NCI-H526 treated with DMSO at 0.1 percent for 48 hours (cell line): ENCODE measurements at regions not wholly inside any gene's neighbourhood (a gene's known extent, or its start where the extent isn't known, plus 50 kb on each side); places are given as distances from the start of the nearest gene placed in this dataset.
"Not testable (repeated sequence)": the region's sequence is repeated elsewhere in the genome, so short reads cannot be mapped to it uniquely, and the experiment has no call there.

Source experiments
- DNase-seq: peaks from one replicate; lab custom pipeline; 2025; lab: John Stamatoyannopoulos, UW

- DNase-seq, result no peak
Observed at GRCh38 chr1:47594627-47595026, 156.8 kb downstream of the FOXD2 start.

GRCh38 chr1:47596328-47596727 is 158.5 kb downstream of the FOXD2 start:
- DNase-seq, result no peak

DNA sequence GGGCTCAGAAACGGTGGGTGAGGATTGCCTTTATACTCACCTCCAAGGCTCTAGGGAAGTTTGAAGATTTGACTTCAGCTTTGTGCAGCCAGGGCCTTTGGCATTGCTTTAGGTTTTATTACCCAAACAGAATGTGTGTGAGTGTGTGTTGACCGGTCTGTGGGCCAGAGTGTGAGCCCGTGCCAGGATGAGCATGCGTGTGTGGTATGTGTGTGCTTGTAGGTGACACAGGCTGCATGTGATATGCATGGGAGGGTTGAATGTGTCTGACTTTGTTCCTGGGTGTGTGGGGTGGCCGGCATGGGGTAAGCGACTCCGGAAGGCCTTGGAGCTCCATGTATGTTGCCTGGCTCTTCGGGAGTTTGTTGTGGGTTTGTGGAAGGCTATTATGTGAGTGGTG is 160.5 kb downstream of the FOXD2 start:
- DNase-seq, result no peak

DNA sequence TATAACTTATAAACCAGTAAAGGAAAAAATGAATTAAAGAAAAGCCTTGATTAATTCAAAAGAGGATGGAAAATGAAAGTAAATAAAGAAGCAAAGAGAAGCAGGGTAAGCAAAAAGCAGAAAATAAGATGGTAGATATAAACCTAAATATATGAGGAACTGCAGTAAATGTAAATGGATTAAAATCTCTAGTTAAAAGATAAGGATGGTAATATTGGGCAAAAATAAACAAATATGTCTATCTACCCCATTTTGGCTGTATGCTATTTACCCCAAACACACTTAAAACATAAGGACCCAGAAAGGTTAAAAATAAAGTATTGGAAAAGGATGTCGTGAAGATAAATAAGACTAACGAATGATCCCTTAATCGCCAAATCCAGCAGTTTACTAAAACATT is 161.9 kb downstream of the FOXD2 start:
- no peak for DNase-seq

GRCh38 chr1:47602491-47602890 is 164.6 kb downstream of the FOXD2 start:
- DNase-seq, result not testable (repeated sequence)

GRCh38 chr1:47604869-47605268 is 167.0 kb downstream of the FOXD2 start:
- DNase-seq, result not testable (repeated sequence)

GRCh38 chr1:47608296-47608875 is 170.5 kb downstream of the FOXD2 start:
- no peak for DNase-seq

GRCh38 chr1:47611992-47612391 is 174.1 kb downstream of the FOXD2 start:
- no peak for DNase-seq

GRCh38 chr1:47612819-47613218 is 175.0 kb downstream of the FOXD2 start:
- no peak for DNase-seq

GRCh38 chr1:47616036-47616435 is 178.2 kb downstream of the FOXD2 start:
- no peak for DNase-seq

GRCh38 chr1:47616906-47617305 is 179.1 kb downstream of the FOXD2 start:
- no peak for DNase-seq

GRCh38 chr1:47617381-47618221 is 179.8 kb downstream of the FOXD2 start:
- no peak for DNase-seq

DNA sequence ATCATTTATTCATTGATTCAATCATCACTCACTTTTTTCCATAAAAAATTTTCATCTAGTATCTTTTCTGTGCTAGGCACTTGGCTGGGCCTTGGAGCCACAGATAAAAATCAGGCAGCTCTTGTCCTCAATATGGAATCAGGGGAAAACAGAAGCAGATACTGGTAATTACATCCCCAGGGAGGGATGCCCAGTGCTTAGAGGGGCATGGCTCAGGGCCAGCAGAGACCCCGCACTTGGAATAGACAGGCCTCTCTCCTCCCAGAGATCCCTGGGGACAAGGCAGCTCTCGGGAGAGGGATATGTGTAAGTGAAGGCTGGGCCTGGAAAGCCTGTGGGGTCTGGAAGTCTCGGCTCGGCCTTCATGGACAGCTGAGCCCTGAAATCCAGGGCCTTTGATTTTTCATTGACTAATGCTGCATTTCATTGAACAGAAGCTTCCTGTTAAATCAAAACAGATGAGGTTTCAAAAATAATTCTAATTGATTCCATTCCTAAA is 180.4 kb downstream of the FOXD2 start:
- no peak for DNase-seq

DNA sequence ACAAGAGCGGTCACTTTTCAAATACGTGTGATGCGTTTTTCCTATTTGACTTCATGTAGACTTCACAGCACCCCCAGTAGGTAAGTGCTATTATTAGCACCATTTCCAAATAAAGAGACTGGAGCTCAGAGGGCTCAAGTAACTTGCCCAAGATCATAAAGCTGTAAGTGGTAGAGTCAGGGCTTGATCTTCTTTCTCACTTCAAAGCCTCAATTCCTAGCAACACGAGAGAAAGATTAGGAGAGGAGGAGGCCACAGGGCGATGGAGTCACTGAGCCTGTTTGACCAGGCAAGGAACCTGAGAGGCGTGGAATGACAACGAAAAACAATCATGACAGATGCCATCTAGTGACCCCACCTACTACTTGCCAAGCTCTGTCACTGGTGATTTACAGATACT is 181.0 kb downstream of the FOXD2 start:
- DNase-seq, result no peak

GRCh38 chr1:47621483-47621882 is 183.6 kb downstream of the FOXD2 start:
- DNase-seq, result no peak

GRCh38 chr1:47621977-47622376 is 184.1 kb downstream of the FOXD2 start:
- no peak for DNase-seq

DNA sequence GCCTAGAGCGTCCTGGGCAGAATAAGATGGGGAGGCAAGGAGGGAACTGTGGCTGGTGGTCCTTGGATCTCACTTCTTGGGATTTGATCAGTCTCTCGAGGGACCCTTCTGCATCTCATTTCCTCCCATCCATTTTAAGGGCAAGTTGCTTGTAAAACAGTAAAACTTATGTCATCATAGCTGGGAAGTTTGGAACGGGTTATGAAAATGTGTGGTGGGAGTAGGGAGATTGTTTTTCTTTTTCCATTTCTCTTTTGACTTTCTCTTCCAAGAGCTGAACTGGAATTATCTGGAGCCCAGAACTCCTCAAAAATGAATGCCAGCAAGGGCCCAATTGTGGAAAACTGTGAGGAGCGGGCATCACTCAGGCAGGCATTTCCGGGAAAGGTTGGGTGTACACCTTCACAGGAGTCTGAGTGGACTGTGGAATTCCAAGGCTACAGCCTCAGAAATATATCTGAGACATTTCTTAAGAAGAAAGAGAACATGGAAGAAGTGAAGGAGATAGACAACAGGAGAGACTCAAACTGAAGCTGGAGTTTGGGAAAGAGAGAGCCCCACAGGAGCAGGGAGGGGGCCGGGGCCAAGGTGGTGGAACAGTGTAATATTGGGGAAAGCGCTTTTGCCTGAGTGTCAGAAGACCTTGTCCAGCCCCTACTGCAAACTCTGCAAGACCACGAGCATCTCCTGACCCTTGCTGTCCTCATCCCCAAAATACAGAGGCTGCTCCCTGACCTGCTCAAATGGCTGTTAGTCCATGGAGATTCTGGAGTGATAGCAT is 185.1 kb downstream of the FOXD2 start:
- DNase-seq, result no peak

GRCh38 chr1:47623557-47623940 is 185.7 kb downstream of the FOXD2 start:
- no peak for DNase-seq

- peak; percentile 26 for DNase-seq
Observed at GRCh38 chr1:47624531-47624930, 186.7 kb downstream of the FOXD2 start.

- no peak for DNase-seq
Observed at GRCh38 chr1:47627016-47627415, 189.2 kb downstream of the FOXD2 start.

- no peak for DNase-seq
Observed at GRCh38 chr1:47627471-47628370, 189.9 kb downstream of the FOXD2 start.

- no peak for DNase-seq
Observed at GRCh38 chr1:47629201-47629600, 191.4 kb downstream of the FOXD2 start.
